HG02885 (cell line): ENCODE measurements at regions not wholly inside any gene's neighbourhood (a gene's known extent, or its start where the extent isn't known, plus 50 kb on each side); places are given as distances from the start of the nearest gene placed in this dataset.
"Not testable (repeated sequence)": the region's sequence is repeated elsewhere in the genome, so short reads cannot be mapped to it uniquely, and the experiment has no call there.

Source experiments
- ATAC-seq: cut with Tn5 transposase; IDR thresholded peaks from one replicate; pipeline ENCODE4 v1.9.1; 2021; ENCODE audit warnings: mild to moderate bottlenecking; ENCODE audit not compliant: unreplicated experiment, poor library complexity

DNA sequence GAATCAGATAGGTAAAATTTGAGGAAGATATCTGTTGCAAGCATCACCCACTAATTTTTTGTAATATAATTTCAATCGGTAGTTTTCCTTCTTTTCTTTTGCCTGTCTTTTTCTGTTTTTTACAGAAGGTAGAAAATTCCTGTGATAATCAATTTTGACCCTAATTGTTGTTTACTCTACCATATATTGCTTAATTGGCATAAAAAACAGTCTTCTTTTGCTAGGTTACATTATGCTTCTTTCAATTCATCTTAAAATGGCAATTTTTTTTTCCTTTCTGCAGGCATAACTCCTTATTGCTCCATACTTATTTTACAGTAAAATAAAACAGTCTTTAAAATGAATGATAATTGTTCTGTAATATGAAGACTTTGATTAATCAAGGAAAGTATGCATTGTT lies 286.2 kb upstream of the LRP1B start:
- no peak for ATAC-seq

DNA sequence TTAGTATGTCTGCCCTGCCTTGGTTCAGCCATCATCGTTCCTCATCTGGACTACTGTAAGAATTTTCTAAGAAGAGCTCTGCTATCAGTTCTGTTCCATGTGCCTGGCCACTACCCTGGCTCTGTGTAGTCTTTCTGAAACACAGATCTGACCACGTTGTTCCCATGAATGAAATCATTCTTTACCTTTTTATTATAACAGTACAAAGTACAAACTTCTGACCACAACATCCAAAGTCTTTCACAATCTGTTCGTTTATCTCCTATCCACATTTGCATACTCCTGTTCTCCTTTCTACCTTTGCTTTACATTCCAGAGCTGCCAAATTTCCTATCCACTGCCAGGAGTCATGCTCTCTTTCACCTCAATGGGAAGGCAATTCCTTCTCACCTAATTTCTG lies 284.6 kb upstream of the LRP1B start:
- ATAC-seq = no peak

GRCh38 chr2:142398212-142398611 lies 267.4 kb upstream of the LRP1B start:
- no peak for ATAC-seq

GRCh38 chr2:142395291-142395690 lies 264.5 kb upstream of the LRP1B start:
- ATAC-seq = no peak

DNA sequence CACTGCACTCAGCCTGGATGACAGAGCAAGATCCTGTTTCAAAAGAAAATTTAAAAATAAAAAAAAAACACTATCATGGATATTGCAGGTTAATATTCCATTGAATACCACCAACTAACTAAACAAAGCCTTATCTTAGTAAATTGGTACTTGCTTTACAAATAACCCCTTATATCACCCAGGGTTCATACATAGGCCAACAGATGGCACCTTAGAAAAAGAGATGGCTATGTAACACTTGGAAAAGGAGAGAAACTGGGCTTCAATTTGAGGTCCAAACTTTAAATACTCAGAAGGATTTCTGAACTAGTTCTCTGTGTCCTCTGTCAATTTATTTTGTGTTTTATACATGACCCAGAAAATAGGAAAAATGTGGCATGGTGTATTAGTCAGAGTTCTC lies 249.6 kb upstream of the LRP1B start:
- ATAC-seq = no peak

DNA sequence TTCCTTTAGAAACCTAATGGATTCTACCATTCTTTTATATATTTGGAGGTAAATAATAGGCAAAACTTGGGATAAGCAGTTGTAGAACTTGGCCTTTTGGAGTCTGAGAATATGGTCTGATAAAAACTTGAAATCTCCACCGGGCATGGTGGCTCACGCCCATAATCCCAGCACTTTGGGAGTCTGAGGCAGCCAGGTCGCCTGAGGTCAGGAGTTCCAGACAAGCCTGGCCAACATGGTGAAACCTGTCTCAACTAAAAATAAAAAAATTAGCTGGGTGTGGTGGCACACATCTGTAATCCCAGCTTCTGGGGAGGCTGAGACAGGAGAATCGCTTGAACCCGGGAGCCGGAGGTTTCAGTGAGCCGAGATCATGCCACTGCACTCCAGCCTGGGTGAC lies 231.3 kb upstream of the LRP1B start:
- ATAC-seq = not testable (repeated sequence)

DNA sequence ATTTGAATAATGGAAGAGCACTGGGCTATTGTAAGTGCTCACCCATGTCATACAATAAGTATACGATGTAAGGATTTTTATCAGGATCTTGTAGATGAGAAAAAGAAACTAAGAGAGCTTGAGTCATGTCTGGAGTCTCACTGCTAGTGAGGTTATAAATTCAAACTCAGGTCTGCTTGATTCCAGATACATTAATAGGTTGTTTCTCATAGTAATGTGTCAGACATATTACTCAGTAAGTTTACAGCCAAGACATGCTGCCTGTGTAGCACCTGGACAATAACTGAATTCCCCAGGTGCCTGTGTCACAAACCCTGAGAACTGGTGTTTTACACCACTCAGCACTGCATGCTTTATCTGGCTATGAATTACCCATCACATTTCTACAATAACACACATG lies 216.9 kb upstream of the LRP1B start:
- no peak for ATAC-seq

- no peak for ATAC-seq
Observed at GRCh38 chr2:142339261-142339660, 208.4 kb upstream of the LRP1B start.

GRCh38 chr2:142332196-142332595 lies 201.4 kb upstream of the LRP1B start:
- no peak for ATAC-seq

GRCh38 chr2:142330458-142330857 lies 199.6 kb upstream of the LRP1B start:
- no peak for ATAC-seq

- no peak for ATAC-seq
Observed at GRCh38 chr2:142325870-142326269, 195.1 kb upstream of the LRP1B start.

DNA sequence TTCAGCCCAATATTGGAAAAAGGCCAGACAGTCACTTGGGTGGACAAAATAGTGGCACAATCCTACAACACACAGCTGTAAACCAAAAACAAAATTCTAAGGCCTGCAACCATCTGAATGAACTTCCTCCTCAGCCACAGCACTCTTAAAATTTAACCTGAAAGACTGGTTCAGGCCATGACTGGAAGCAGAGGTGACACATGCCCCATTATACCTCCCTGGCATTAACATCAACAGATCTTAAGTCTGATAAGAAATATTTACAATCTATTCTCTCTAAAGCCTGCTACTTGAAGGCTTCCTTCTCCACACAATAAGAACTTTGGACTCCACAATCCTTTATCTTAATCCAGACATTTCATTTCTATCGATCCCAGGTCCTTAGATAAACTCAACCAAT lies 192.4 kb upstream of the LRP1B start:
- no peak for ATAC-seq

DNA sequence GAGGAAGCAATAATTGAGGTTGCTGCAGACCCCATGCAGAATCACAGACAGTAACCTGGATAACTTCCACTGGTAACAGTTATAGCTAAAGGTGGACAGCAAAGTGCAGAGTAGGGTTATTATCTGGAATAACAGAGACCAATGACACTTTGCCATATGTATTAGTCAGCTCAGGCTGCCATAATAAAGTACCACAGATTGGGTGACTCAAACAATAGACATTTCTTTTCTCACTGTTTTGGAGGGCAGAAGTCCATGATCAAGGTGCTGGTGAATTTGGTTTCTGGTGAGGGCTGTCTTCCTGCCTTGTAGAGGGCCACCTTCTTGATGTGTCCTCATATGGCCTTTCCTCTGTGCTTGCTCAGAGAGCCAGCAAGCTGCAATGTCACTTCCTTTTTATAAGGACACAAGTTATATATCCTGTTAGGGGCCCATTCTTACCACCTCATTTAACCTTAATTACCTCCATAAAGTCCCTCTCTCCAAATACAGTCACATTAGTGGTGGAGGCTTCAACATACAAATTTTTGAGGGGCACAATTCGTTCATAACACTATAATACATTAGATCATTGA lies 191.0 kb upstream of the LRP1B start:
- no peak for ATAC-seq

DNA sequence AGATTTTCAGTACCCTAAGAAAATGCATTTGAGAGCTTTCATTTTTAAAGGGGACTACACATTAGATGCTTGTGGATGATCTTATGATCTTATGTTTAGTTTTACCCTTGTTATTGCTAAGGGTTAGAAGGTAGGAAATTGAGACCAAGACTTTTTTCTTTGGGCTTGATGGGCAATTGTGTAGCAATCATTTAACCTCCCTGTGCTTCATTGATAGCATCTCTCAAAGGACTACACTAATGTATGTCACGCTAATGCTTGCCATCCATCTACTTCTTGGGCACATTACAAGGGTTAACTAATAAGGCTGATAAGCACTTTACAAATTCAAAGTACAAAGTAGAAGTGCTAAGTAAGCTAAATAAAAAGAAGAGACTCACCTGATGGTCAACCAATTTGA lies 189.3 kb upstream of the LRP1B start:
- no peak for ATAC-seq

GRCh38 chr2:142316049-142316448 lies 185.2 kb upstream of the LRP1B start:
- ATAC-seq = no peak

DNA sequence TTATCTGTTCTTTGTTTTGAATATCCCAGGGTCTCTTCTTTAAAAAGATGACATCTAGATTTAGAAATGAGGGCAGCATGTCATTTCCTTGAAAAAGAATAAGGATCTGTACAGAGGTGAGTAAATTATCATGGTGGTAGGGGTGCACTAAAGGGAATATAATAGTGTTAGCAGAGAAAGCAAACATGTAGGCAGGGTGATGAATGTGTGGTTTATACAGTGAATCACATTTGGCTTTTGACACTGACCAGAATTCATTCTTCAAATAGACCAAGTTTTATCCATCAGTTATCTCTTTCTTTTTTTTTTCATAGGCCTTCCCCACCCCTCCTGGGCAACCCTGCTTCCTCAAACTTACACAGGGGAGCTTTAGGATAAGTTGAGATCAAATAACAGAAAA lies 184.5 kb upstream of the LRP1B start:
- no peak for ATAC-seq

DNA sequence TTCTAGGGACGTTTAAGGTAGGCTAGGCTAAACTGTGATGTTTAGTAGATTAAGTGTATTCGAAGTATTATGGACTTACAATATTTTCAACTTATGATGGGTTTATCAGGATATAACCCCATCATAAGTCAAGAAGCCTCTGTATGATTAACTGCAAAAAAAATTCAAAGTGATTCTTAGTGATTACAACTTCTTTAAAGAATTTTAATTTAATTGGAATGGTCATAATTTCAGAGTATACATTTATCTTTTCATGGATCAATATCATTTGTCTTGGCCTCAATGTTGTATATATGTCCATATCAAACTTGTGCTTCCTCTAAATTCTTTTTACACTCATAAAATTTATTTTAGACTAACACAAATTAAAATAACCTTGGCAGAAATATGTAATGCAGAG lies 183.3 kb upstream of the LRP1B start:
- ATAC-seq = no peak

DNA sequence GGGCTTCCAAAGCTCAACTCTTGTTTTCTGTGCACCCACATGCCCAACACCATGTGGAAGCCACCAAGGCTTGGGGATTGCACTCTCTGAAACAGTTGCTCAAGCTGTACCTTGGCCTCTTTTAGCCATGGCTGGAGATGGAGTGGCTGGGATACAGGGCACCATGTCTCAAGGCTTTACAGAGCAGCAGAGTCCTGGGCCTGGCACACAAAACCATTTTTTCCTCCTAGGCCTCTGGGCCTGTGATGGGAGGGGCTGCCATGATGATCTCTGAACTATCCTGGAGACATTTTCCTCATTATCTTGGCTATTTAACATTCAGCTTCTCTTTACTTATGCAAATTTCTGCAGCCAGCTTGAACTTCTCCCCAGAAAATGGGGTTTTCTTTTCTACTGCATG lies 179.7 kb upstream of the LRP1B start:
- ATAC-seq = no peak

GRCh38 chr2:142308744-142309143 lies 177.9 kb upstream of the LRP1B start:
- no peak for ATAC-seq

DNA sequence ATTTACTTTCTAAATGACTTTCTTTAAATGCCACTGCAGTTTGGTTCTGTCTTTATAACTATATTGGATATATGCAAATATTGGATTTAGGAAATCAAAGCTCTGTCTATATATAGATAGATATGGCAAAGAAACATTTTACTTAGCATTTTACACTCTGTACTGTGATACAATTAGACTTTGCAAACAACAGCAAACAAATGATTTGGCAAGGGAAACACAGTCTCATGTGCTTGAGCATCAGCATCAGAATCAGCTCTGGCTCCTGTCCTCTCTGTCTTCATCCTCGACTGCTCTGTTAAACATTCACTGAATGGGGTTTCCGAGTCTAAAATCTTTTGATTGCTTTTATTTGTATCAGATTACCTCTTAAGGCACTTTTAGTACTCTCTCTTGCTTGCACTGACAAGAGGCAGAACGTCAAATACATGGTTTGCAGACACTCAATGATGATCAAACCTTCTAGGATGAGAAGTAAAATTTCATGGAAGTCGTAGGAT lies 176.8 kb upstream of the LRP1B start:
- ATAC-seq = no peak

DNA sequence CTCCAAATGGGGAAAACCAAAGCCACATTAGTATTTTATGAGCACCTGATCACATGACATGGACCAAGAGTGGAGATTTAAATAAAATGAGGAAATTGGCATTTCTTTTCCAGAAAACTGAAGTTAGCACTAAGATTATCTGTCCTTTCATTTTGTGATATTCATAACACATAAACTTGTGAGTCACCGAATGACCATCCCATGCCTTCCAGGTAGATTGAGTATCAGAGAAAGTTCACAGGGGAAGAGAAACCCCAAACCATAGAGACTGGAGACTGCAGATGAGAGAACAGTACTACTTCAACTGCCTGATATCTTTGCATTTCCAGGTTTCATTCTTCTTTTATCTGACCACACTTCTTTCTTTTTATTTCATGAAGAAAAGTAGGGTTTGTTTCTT lies 176.3 kb upstream of the LRP1B start:
- no peak for ATAC-seq

DNA sequence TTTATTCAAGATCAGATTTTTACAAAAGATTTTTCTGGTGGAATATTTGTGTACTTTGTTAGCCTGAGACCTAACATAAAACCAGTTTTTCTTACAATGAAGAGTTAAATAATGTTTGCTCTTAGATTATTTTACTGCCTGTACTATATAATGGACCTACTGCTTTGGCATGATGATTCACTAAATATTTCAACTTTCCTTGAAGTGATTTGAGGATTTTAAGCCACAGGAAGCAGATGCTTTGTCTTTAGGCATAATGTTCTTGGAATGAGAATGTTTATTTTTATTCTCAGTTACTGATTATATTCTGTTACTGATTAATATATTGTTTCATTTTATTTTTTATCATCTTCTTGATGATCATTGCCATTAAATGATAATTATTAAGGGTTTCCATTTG lies 175.3 kb upstream of the LRP1B start:
- no peak for ATAC-seq

DNA sequence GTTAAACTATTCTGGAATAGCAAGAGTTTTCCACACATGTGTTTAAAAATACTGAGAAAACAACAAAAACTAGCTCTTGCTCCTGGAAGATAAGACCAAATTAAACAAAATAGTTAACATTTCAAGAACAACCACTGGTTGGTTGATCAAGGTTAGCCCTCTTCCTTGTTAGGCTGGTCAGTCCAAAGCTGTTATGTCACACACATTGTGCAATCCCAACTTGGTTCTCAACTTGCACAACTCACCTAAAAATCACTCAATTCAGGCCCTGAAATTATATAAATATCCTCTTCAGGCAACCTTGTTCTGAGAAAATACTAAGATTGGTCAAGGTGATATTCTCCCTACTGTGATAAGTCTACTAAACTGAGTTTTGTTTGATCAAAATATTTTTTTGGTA lies 169.7 kb upstream of the LRP1B start:
- no peak for ATAC-seq
